HepG2 (cell line): ENCODE measurements at regions not wholly inside any gene's neighbourhood (a gene's known extent, or its start where the extent isn't known, plus 50 kb on each side); places are given as distances from the start of the nearest gene placed in this dataset.

Experiments used
- EZH2 ChIP-seq: conservative IDR thresholded peaks from 2 replicates; pipeline ENCODE4 v1.6.1; 2012; ENCODE audit warnings: mild to moderate bottlenecking, low read depth, low read length, moderate library complexity
- PLSCR1 ChIP-seq: sonication (generic); formaldehyde crosslinking; IDR thresholded peaks from 2 replicates; pipeline ENCODE4 v1.5.0; 2020; ENCODE audit warnings: missing genetic modification reagents, mild to moderate bottlenecking, borderline replicate concordance
- SATB2 ChIP-seq: sonication (generic); formaldehyde crosslinking; IDR thresholded peaks from 2 replicates; pipeline ENCODE4 v1.5.0; 2020; ENCODE audit warnings: missing genetic modification reagents
- TCF12 ChIP-seq, 2 experiments: fragments of 450-650 bp in 1 of 2; sonication (generic) in 1 of 2; formaldehyde crosslinking in 1 of 2; IDR thresholded peaks; 2 replicates each; pipeline versions ENCODE4 v1.6.1 to v1.8.0; 2017 to 2022; ENCODE audit warnings: antibody characterized with exemption in 1 of 2, mild to moderate bottlenecking in 1 of 2, missing genetic modification reagents in 1 of 2, moderate library complexity in 1 of 2
- ZBTB25 ChIP-seq: IDR thresholded peaks from 2 replicates; pipeline ENCODE4 v1.6.1; 2018; ENCODE audit warnings: missing genetic modification reagents
- ZFY ChIP-seq: sonication (generic); formaldehyde crosslinking; IDR thresholded peaks from 2 replicates; pipeline ENCODE4 v1.4.0; 2020; ENCODE audit warnings: missing genetic modification reagents
- ZNF256 ChIP-seq: sonication (generic); formaldehyde crosslinking; conservative IDR thresholded peaks from 2 replicates; pipeline ENCODE4 v1.4.0; 2020; ENCODE audit warnings: missing genetic modification reagents
- ZNF33B ChIP-seq: sonication (generic); formaldehyde crosslinking; IDR thresholded peaks from 2 replicates; pipeline ENCODE4 v1.5.1; 2020; ENCODE audit warnings: mild to moderate bottlenecking, missing genetic modification reagents
- ZNF501 ChIP-seq: sonication (generic); formaldehyde crosslinking; IDR thresholded peaks from 2 replicates; pipeline ENCODE4 v1.5.1; 2020; ENCODE audit warnings: mild to moderate bottlenecking, moderate library complexity, missing genetic modification reagents
- TF ChIP-seq, protein P1 (sequence below): sonication (generic); formaldehyde crosslinking; IDR thresholded peaks from 2 replicates; pipeline ENCODE4 v1.4.0; 2020; ENCODE audit warnings: missing genetic modification reagents
- TF ChIP-seq, protein P2 (sequence below): sonication (generic); IDR thresholded peaks from 2 replicates; pipeline ENCODE4 v1.6.1; 2016; ENCODE audit warnings: low read depth, borderline replicate concordance
- TF ChIP-seq, protein P3 (sequence below): sonication (generic); formaldehyde crosslinking; IDR thresholded peaks from 2 replicates; pipeline ENCODE4 v1.5.0; 2020; ENCODE audit warnings: mild to moderate bottlenecking, missing genetic modification reagents, moderate library complexity
- TF ChIP-seq, protein P4 (sequence below): IDR thresholded peaks from 2 replicates; pipeline ENCODE4 v1.6.1; 2012; ENCODE audit warnings: inconsistent platforms

GRCh38 chr13:22599156-22599555 is 581.6 kb upstream of the SGCG start:
- TF ChIP-seq ZNF501 (CRISPR knock-in tag) (no peak), SATB2 (CRISPR knock-in tag) (no peak), ZNF33B (CRISPR knock-in tag) (no peak), PLSCR1 (CRISPR knock-in tag) (no peak), ZFY (no peak), EZH2 (no peak), ZBTB25 (CRISPR knock-in tag) (no peak), ZNF256 (CRISPR knock-in tag) (no peak), TCF12 (IDR thresholded peaks at IDR 0.05) (no peak), TCF12 (CRISPR knock-in tag; IDR thresholded peaks at IDR 0.05) (no peak)
- TF ChIP-seq, protein P1, sequence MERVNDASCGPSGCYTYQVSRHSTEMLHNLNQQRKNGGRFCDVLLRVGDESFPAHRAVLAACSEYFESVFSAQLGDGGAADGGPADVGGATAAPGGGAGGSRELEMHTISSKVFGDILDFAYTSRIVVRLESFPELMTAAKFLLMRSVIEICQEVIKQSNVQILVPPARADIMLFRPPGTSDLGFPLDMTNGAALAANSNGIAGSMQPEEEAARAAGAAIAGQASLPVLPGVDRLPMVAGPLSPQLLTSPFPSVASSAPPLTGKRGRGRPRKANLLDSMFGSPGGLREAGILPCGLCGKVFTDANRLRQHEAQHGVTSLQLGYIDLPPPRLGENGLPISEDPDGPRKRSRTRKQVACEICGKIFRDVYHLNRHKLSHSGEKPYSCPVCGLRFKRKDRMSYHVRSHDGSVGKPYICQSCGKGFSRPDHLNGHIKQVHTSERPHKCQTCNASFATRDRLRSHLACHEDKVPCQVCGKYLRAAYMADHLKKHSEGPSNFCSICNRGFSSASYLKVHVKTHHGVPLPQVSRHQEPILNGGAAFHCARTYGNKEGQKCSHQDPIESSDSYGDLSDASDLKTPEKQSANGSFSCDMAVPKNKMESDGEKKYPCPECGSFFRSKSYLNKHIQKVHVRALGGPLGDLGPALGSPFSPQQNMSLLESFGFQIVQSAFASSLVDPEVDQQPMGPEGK (CRISPR knock-in tag) = no peak
- TF ChIP-seq, protein P2, sequence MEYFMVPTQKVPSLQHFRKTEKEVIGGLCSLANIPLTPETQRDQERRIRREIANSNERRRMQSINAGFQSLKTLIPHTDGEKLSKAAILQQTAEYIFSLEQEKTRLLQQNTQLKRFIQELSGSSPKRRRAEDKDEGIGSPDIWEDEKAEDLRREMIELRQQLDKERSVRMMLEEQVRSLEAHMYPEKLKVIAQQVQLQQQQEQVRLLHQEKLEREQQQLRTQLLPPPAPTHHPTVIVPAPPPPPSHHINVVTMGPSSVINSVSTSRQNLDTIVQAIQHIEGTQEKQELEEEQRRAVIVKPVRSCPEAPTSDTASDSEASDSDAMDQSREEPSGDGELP = no peak
- TF ChIP-seq, protein P3, sequence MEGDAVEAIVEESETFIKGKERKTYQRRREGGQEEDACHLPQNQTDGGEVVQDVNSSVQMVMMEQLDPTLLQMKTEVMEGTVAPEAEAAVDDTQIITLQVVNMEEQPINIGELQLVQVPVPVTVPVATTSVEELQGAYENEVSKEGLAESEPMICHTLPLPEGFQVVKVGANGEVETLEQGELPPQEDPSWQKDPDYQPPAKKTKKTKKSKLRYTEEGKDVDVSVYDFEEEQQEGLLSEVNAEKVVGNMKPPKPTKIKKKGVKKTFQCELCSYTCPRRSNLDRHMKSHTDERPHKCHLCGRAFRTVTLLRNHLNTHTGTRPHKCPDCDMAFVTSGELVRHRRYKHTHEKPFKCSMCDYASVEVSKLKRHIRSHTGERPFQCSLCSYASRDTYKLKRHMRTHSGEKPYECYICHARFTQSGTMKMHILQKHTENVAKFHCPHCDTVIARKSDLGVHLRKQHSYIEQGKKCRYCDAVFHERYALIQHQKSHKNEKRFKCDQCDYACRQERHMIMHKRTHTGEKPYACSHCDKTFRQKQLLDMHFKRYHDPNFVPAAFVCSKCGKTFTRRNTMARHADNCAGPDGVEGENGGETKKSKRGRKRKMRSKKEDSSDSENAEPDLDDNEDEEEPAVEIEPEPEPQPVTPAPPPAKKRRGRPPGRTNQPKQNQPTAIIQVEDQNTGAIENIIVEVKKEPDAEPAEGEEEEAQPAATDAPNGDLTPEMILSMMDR (CRISPR knock-in tag) = no peak
- TF ChIP-seq, protein P4, sequence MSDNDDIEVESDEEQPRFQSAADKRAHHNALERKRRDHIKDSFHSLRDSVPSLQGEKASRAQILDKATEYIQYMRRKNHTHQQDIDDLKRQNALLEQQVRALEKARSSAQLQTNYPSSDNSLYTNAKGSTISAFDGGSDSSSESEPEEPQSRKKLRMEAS = no peak
